ENCODE measurements at regions not wholly inside any gene's neighbourhood (a gene's known extent, or its start where the extent isn't known, plus 50 kb on each side); places are given as distances from the start of the nearest gene placed in this dataset.

- Histone ChIP-seq H3K9me3 (ENCODE audit: low read length) (no peaks in the 10 kb centered on the region), H3F3A (ENCODE audit: insufficient read depth, low read length) (no peaks in the 10 kb centered on the region), H3K9me2 (ENCODE audit: low read depth, low read length) (no peaks in the 10 kb centered on the region), H3K4me1 (ENCODE audit: insufficient read depth, low read length, severe bottlenecking) (no peaks in the 10 kb centered on the region), H3K9ac (ENCODE audit: low read length) (no peak overlapping the region), H3K27me3 (ENCODE audit: insufficient read depth, low read length) (no peaks in the 10 kb centered on the region), H3K4me2 (ENCODE audit: low read length) (no peak overlapping the region), H3K79me2 (ENCODE audit: insufficient read depth, low read length) (no peaks in the 10 kb centered on the region), H3K27ac (ENCODE audit: low read depth, low read length, poor library complexity, severe bottlenecking) (no peak overlapping the region), H3K36me3 (ENCODE audit: insufficient read depth, low read length) (no peaks in the 10 kb centered on the region), H2AFZ (ENCODE audit: low read length) (no peak overlapping the region), H4K20me1 (ENCODE audit: insufficient read depth, low read length) (no peaks in the 10 kb centered on the region), H3K4me3 (ENCODE audit: low read depth, low read length, poor library complexity, severe bottlenecking) (no peak overlapping the region)
- no peak for TF ChIP-seq CTCF (IDR thresholded peaks at IDR 0.05; ENCODE audit: low read length)
- TF ChIP-seq EZH2 (IDR thresholded peaks at IDR 0.05; ENCODE audit: borderline replicate concordance, low read length), result no peak
Observed at GRCh38 chr17:53574038-53574437, 248.7 kb upstream of the KIF2B start.

- no peak overlapping the region for H3K4me3 ChIP-seq (ENCODE audit: low read depth, low read length, poor library complexity, severe bottlenecking)
- no peak for TF ChIP-seq EZH2 (IDR thresholded peaks at IDR 0.05; ENCODE audit: borderline replicate concordance, low read length)
- no peak for TF ChIP-seq CTCF (IDR thresholded peaks at IDR 0.05; ENCODE audit: low read length)
- H2AFZ ChIP-seq (ENCODE audit: low read length), result no peak overlapping the region
- no peaks in the 10 kb centered on the region for H4K20me1 ChIP-seq (ENCODE audit: insufficient read depth, low read length)
- H3K9ac ChIP-seq (ENCODE audit: low read length), result no peak overlapping the region
- H3K9me2 ChIP-seq (ENCODE audit: low read depth, low read length), result no peaks in the 10 kb centered on the region
- no peaks in the 10 kb centered on the region for H3K27me3 ChIP-seq (ENCODE audit: insufficient read depth, low read length)
- no peaks in the 10 kb centered on the region for H3K79me2 ChIP-seq (ENCODE audit: insufficient read depth, low read length)
- H3K27ac ChIP-seq (ENCODE audit: low read depth, low read length, poor library complexity, severe bottlenecking), result no peak overlapping the region
- no peaks in the 10 kb centered on the region for H3F3A ChIP-seq (ENCODE audit: insufficient read depth, low read length)
- H3K4me2 ChIP-seq (ENCODE audit: low read length), result no peak overlapping the region
- no peaks in the 10 kb centered on the region for H3K9me3 ChIP-seq (ENCODE audit: low read length)
- H3K36me3 ChIP-seq (ENCODE audit: insufficient read depth, low read length), result no peaks in the 10 kb centered on the region
- no peaks in the 10 kb centered on the region for H3K4me1 ChIP-seq (ENCODE audit: insufficient read depth, low read length, severe bottlenecking)
Observed at GRCh38 chr17:53571342-53571741, 251.4 kb upstream of the KIF2B start.

- H3K27me3 ChIP-seq (ENCODE audit: insufficient read depth, low read length), result no peaks in the 10 kb centered on the region
- TF ChIP-seq CTCF (IDR thresholded peaks at IDR 0.05; ENCODE audit: low read length) (no peak), EZH2 (IDR thresholded peaks at IDR 0.05; ENCODE audit: borderline replicate concordance, low read length) (no peak)
- H3F3A ChIP-seq (ENCODE audit: insufficient read depth, low read length), result no peaks in the 10 kb centered on the region
- H3K79me2 ChIP-seq (ENCODE audit: insufficient read depth, low read length), result no peaks in the 10 kb centered on the region
- H3K9ac ChIP-seq (ENCODE audit: low read length), result no peak overlapping the region
- H3K9me2 ChIP-seq (ENCODE audit: low read depth, low read length), result no peaks in the 10 kb centered on the region
- H3K4me3 ChIP-seq (ENCODE audit: low read depth, low read length, poor library complexity, severe bottlenecking), result no peak overlapping the region
- H3K36me3 ChIP-seq (ENCODE audit: insufficient read depth, low read length), result no peaks in the 10 kb centered on the region
- H3K27ac ChIP-seq (ENCODE audit: low read depth, low read length, poor library complexity, severe bottlenecking), result no peak overlapping the region
- no peak overlapping the region for H3K4me2 ChIP-seq (ENCODE audit: low read length)
- H2AFZ ChIP-seq (ENCODE audit: low read length), result no peak overlapping the region
- H3K4me1 ChIP-seq (ENCODE audit: insufficient read depth, low read length, severe bottlenecking), result no peaks in the 10 kb centered on the region
- H3K9me3 ChIP-seq (ENCODE audit: low read length), result no peaks in the 10 kb centered on the region
- no peaks in the 10 kb centered on the region for H4K20me1 ChIP-seq (ENCODE audit: insufficient read depth, low read length)
Observed at GRCh38 chr17:53570731-53571130, 252.0 kb upstream of the KIF2B start.

Measured in OCI-LY1 (cell line).